HL-60 (cell line): ENCODE measurements at regions not wholly inside any gene's neighbourhood (a gene's known extent, or its start where the extent isn't known, plus 50 kb on each side); places are given as distances from the start of the nearest gene placed in this dataset.

Experiments
- GABPA ChIP-seq: IDR thresholded peaks from 2 replicates; pipeline ENCODE4 v1.6.1; 2012; ENCODE audit warnings: low read depth
- POLR2AphosphoS5 ChIP-seq: IDR thresholded peaks from 2 replicates; pipeline ENCODE4 v1.6.1; 2012; ENCODE audit warnings: low read depth
- REST ChIP-seq: IDR thresholded peaks from 2 replicates; pipeline ENCODE4 v1.6.1; 2012; ENCODE audit warnings: low read depth; ENCODE audit not compliant: insufficient replicate concordance

GRCh38 chr9:107875571-107875980, 386.0 kb upstream of the KLF4 start:
- no peak for TF ChIP-seq GABPA
- no peak for TF ChIP-seq POLR2AphosphoS5
- TF ChIP-seq REST, result no peak
